ENCODE measurements at regions not wholly inside any gene's neighbourhood (a gene's known extent, or its start where the extent isn't known, plus 50 kb on each side); places are given as distances from the start of the nearest gene placed in this dataset.

- no peak for TF ChIP-seq EZH2 (IDR thresholded peaks at IDR 0.05; ENCODE audit: low read length, missing control alignments)
- TF ChIP-seq CTCF (conservative IDR thresholded peaks at IDR 0.05 in 1 of 2, IDR thresholded peaks at IDR 0.05 in 1 of 2; ENCODE audit: low read depth in 1 of 2, low read length in 2 of 2), result no peak
Measured at GRCh38 chr18:60676815-60677214, 304.2 kb upstream of the MC4R start.

Measured in fibroblast of lung (primary cell).